KMS-11 (cell line): ENCODE measurements at regions not wholly inside any gene's neighbourhood (a gene's known extent, or its start where the extent isn't known, plus 50 kb on each side); places are given as distances from the start of the nearest gene placed in this dataset.

ENCODE experiments used
- H2AFZ ChIP-seq: fragments of 200-600 bp; sonication (generic); 2 replicates; pipeline ENCODE4 v1.6.1; 2016; ENCODE audit warnings: antibody characterized with exemption, mixed run types, low read depth
- H3K27ac ChIP-seq: fragments of 200-600 bp; sonication (generic); 2 replicates; pipeline ENCODE4 v1.6.1; 2016; ENCODE audit warnings: mild to moderate bottlenecking, mixed run types
- H3K27me3 ChIP-seq: fragments of 200-600 bp; sonication (generic); 2 replicates; pipeline ENCODE4 v1.6.1; 2017; ENCODE audit warnings: mild to moderate bottlenecking, low read depth, mixed run types, moderate library complexity; ENCODE audit not compliant: insufficient read depth
- H3K36me3 ChIP-seq: fragments of 200-600 bp; sonication (generic); 2 replicates; pipeline ENCODE4 v1.6.1; 2017; ENCODE audit warnings: mild to moderate bottlenecking, mixed run types; ENCODE audit not compliant: insufficient read depth
- H3K4me1 ChIP-seq: fragments of 200-600 bp; sonication (generic); 2 replicates; pipeline ENCODE4 v1.6.1; 2016; ENCODE audit warnings: mild to moderate bottlenecking, low read depth, mixed run types; ENCODE audit not compliant: poor library complexity, severe bottlenecking
- H3K4me2 ChIP-seq: fragments of 200-600 bp; sonication (generic); 2 replicates; pipeline ENCODE4 v1.7.0; 2016; ENCODE audit warnings: mild to moderate bottlenecking, mixed run types
- H3K4me3 ChIP-seq: fragments of 200-600 bp; sonication (generic); IDR thresholded peaks from 2 replicates; pipeline ENCODE4 v1.6.1; 2017; ENCODE audit warnings: low read depth, low read length, mixed read lengths; ENCODE audit not compliant: insufficient read depth
- H3K79me2 ChIP-seq: fragments of 200-600 bp; sonication (generic); 2 replicates; pipeline ENCODE4 v1.6.1; 2016; ENCODE audit warnings: low read depth, mixed run types; ENCODE audit not compliant: insufficient read depth
- H3K9ac ChIP-seq: fragments of 200-600 bp; sonication (generic); 2 replicates; pipeline ENCODE4 v1.6.1; 2016; ENCODE audit warnings: mild to moderate bottlenecking, mixed run types
- H4K20me1 ChIP-seq: fragments of 200-600 bp; sonication (generic); 2 replicates; pipeline ENCODE4 v1.6.1; 2016; ENCODE audit warnings: mild to moderate bottlenecking, mixed run types; ENCODE audit not compliant: insufficient read depth
- TF ChIP-seq, protein P1 (sequence below): fragments of 200-600 bp; sonication (generic); conservative IDR thresholded peaks from 2 replicates; pipeline ENCODE4 v1.6.1; 2017; ENCODE audit warnings: low read depth, mild to moderate bottlenecking, antibody characterized with exemption, low read length, moderate library complexity, mixed read lengths

DNA sequence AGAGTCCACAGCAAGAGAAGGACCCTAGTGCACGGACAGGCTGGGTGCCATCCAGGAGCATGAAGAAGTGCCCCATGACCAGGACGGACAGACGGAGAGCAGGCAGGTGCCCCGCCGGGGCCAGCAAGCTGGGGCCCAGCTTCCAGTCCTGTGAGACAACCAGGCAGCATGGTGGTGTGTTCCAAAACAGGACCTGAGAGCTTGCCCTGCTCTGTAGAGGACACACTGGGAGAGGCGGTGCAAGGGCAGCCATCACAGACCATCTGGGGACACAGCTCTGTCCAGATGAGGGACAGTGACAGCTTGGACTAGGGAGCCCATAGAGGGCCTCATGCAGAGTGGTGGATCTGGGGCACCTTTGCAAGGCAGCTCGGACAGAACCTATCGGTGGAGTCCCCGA, 279.8 kb downstream of the EIPR1 start:
- TF ChIP-seq, protein P1, sequence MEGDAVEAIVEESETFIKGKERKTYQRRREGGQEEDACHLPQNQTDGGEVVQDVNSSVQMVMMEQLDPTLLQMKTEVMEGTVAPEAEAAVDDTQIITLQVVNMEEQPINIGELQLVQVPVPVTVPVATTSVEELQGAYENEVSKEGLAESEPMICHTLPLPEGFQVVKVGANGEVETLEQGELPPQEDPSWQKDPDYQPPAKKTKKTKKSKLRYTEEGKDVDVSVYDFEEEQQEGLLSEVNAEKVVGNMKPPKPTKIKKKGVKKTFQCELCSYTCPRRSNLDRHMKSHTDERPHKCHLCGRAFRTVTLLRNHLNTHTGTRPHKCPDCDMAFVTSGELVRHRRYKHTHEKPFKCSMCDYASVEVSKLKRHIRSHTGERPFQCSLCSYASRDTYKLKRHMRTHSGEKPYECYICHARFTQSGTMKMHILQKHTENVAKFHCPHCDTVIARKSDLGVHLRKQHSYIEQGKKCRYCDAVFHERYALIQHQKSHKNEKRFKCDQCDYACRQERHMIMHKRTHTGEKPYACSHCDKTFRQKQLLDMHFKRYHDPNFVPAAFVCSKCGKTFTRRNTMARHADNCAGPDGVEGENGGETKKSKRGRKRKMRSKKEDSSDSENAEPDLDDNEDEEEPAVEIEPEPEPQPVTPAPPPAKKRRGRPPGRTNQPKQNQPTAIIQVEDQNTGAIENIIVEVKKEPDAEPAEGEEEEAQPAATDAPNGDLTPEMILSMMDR = no peak
- Histone ChIP-seq H3K9ac (no peak overlapping the region), H3K27me3 (no peaks in the 10 kb centered on the region), H3K4me3 (no peak overlapping the region), H3K27ac (no peak overlapping the region), H3K79me2 (no peaks in the 10 kb centered on the region), H4K20me1 (no peaks in the 10 kb centered on the region), H2AFZ (no peak overlapping the region), H3K4me1 (no peaks in the 10 kb centered on the region), H3K4me2 (no peak overlapping the region), H3K36me3 (no peaks in the 10 kb centered on the region)

DNA sequence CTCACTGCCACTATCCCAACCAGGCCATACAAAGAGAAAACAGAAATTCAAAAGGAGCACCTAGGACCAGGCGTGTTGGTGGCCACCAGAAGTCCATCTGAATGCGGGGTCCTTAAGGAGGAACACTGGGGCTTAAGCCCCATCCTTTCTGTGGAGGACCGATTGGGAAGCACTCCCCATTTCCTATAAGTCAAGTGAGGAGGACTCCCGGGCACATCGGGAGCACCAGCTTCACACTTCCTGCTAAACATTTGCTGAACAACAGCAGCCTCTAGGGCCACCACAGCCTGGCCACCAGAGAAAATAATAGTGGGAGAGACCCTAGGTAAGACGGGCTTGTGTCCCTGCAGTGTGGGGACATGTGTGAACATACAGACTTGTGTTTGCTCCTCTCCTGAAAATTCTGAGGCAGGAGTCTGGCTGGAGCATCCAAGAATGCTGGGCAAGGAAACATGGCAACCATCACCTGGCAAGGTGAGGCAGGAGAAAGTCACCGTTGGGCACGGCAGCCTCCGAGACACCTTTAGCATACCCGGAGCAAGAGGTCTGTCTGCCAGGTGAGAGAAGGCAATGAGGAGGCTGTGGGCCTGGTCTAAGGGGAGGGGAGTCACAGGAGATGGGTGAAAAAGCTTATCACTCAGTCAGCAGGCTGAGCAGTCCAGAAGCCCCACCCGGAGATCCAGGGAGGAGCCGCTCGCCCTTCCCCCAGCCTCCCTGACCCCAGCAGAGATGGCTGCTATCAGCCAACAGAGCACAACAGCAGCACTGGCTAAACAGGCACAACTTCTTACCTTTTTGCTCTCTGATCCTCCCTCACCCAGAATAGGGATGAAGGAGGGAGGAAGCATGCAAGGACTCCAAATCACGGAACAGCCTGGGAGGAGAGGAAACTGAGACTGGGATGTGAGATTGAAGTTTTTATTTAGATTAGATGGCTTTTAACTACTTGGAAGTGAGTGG, 282.3 kb downstream of the EIPR1 start:
- no peaks in the 10 kb centered on the region for H3K4me1 ChIP-seq

DNA sequence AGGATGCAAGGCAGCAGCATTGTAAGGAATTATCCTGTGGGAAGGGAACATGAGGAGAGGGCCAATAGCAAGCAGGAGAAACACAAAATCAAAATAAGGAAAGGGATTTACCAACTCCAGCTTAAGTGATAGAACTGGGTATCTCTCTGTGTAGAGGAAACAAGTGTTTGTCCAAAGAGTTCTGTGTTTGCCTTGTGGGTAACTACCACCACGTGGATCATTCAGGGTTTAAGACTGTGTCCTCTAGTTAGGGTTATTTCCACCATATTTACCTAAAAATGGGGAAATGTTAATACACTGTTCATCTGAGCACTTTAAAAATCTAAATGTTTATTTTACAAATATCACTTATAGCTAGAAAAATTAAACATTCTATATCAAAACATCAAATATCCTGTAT, 283.3 kb downstream of the EIPR1 start:
- no peaks in the 10 kb centered on the region for H4K20me1 ChIP-seq

More for the DNA sequence above, 282.3 kb downstream of the EIPR1 start:
- no peak overlapping the region for H2AFZ ChIP-seq
- H3K36me3 ChIP-seq = no peaks in the 10 kb centered on the region
- H4K20me1 ChIP-seq = no peaks in the 10 kb centered on the region
- no peak overlapping the region for H3K27ac ChIP-seq
- H3K4me3 ChIP-seq = no peak overlapping the region
- no peak overlapping the region for H3K4me2 ChIP-seq
- H3K79me2 ChIP-seq = no peaks in the 10 kb centered on the region
- no peak overlapping the region for H3K9ac ChIP-seq
- no peaks in the 10 kb centered on the region for H3K27me3 ChIP-seq
- TF ChIP-seq, protein P1 = no peak

DNA sequence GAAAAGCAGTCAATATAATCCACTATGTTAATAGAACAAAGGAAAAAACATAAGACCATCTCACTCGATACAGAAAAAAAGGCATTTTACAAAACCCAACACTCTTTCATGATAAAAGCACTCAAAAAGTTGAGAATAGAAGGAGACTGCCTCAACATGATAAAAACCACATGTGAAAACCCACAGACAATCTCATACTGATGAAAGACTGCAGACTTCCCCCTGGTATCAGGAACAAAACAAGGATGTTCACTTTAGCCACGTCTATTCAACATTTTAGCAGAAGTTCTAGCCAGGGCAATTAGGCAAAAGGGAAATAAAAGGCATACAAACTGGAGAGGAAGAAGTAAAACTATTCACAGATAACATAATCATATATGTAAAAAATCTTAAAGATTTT, 285.9 kb downstream of the EIPR1 start:
- TF ChIP-seq, protein P1 = no peak
- H3K27me3 ChIP-seq = no peaks in the 10 kb centered on the region
- no peaks in the 10 kb centered on the region for H3K36me3 ChIP-seq
- no peak overlapping the region for H3K4me3 ChIP-seq
- no peak overlapping the region for H3K9ac ChIP-seq
- H4K20me1 ChIP-seq = no peaks in the 10 kb centered on the region
- H3K4me2 ChIP-seq = no peak overlapping the region
- H3K27ac ChIP-seq = no peak overlapping the region
- no peaks in the 10 kb centered on the region for H3K4me1 ChIP-seq
- H3K79me2 ChIP-seq = no peaks in the 10 kb centered on the region
- no peak overlapping the region for H2AFZ ChIP-seq

More for the DNA sequence above, 283.3 kb downstream of the EIPR1 start:
- H3K4me1 ChIP-seq = no peaks in the 10 kb centered on the region
- no peaks in the 10 kb centered on the region for H3K79me2 ChIP-seq
- H3K27ac ChIP-seq = no peak overlapping the region
- H3K9ac ChIP-seq = no peak overlapping the region
- no peaks in the 10 kb centered on the region for H3K36me3 ChIP-seq
- H3K4me2 ChIP-seq = no peak overlapping the region
- TF ChIP-seq, protein P1 = no peak
- H2AFZ ChIP-seq = no peak overlapping the region
- H3K4me3 ChIP-seq = no peak overlapping the region
- H3K27me3 ChIP-seq = no peaks in the 10 kb centered on the region
